Transverse colon (tissue), 4 donors: ENCODE measurements at regions not wholly inside any gene's neighbourhood (a gene's known extent, or its start where the extent isn't known, plus 50 kb on each side); places are given as distances from the start of the nearest gene placed in this dataset.

Experiments used
- DNase-seq: peaks from one replicate; pipeline ENCODE4 v3.0.0-alpha.2; 2019
- H3K27ac ChIP-seq, 4 donors: fragments of 200-600 bp; sonication (generic); 2 replicates each; pipeline ENCODE4 v1.5.1; 2016 to 2018; ENCODE audit warnings: inconsistent platforms in 4 of 4
- H3K27me3 ChIP-seq: fragments of 200-600 bp; sonication (generic); 2 replicates; pipeline ENCODE4 v1.5.1; 2017; ENCODE audit warnings: inconsistent platforms
- H3K36me3 ChIP-seq, 4 donors: fragments of 200-600 bp; sonication (generic); 2 replicates each; pipeline ENCODE4 v1.5.1; 2017 to 2019; ENCODE audit warnings: inconsistent platforms in 4 of 4
- H3K4me1 ChIP-seq, 4 donors: fragments of 200-600 bp; sonication (generic); 2 replicates each; pipeline ENCODE4 v1.5.1; 2017 to 2020; ENCODE audit warnings: inconsistent platforms in 4 of 4
- H3K4me3 ChIP-seq, 4 donors: fragments of 200-600 bp; sonication (generic); 1 replicate in 1 of 4; 2 replicates in 3 of 4; pipeline versions ENCODE4 v1.5.1 to v1.6.1; 2017 to 2019; ENCODE audit warnings: inconsistent platforms in 4 of 4
- H3K9me3 ChIP-seq, 2 donors: fragments of 200-600 bp; sonication (generic); 2 replicates each; pipeline ENCODE4 v1.5.1; 2017 to 2019; ENCODE audit warnings: inconsistent platforms in 2 of 2
- CTCF ChIP-seq, 5 experiments: fragments of 200-600 bp in 3 of 5; fragments of 450-650 bp in 2 of 5; sonication (generic) in 3 of 5; IDR thresholded peaks; 1 replicate in 2 of 5; 2 replicates in 3 of 5; pipeline ENCODE4 v1.5.1; 2016 to 2017; ENCODE audit warnings: antibody characterized with exemption in 5 of 5, inconsistent platforms in 3 of 5, mild to moderate bottlenecking in 2 of 5, moderate library complexity in 1 of 5
- EP300 ChIP-seq: sonication (generic); formaldehyde crosslinking; IDR thresholded peaks from one replicate; pipeline ENCODE4 v1.6.1; 2017; ENCODE audit warnings: antibody characterized with exemption, low read depth
- POLR2A ChIP-seq: fragments of 450-650 bp; IDR thresholded peaks from one replicate; pipeline ENCODE4 v1.6.1; 2016; ENCODE audit warnings: antibody characterized with exemption, mild to moderate bottlenecking, moderate library complexity
- POLR2AphosphoS5 ChIP-seq, 3 donors: sonication (generic); formaldehyde crosslinking; IDR thresholded peaks; one replicate each; pipeline ENCODE4 v1.6.1; 2016; ENCODE audit warnings: antibody characterized with exemption in 3 of 3
- WGBS, 2 donors: methylation state at CpG; one replicate each; pipeline ENCODE4 v1.1.5; 2018; ENCODE audit warnings: low coverage in 1 of 2; 5-methylcytosine and 5-hydroxymethylcytosine counted together
- in situ Hi-C, 4 donors: fragments of 200-750 bp; cut with MboI; loops; one replicate each; pipeline versions ENCODE4 v1.15.0 to v1.15.1; 2017; ENCODE audit warnings: low sequenced_read_pairs in 3 of 4, low pct_ligation_motif_present in 1 of 4, low pct_unique_long_range_greater_than_20kb in 1 of 4
- intact Hi-C: fragments of 100-400 bp; cut with DNase I; formaldehyde crosslinking; loops from one replicate; pipeline ENCODE4 v1.15.1; 2023; ENCODE audit warnings: low total_unique reads

- peaks cover 0 to 3% (median 0%) of the 10 kb centered on the region in 4 donors for H3K4me1 ChIP-seq
- in situ Hi-C loops (loop anchor here in 3 of 4 donors (10.0 to 25.0 kb wide), 4 partner anchors 656 to 1004 kb away; no protein-coding TSS in a partner anchor), intact Hi-C loops (no loop called here)
- H3K27ac ChIP-seq, result no peak overlapping the region
- DNase-seq, result no peak
- no peak overlapping the region for H3K4me3 ChIP-seq
- 82% methylated on average over 6 of the region's 6 CpGs; no CpG with 5 or more reads in 1 of the 2 donors for WGBS, 2 donors
- no peaks in the 10 kb centered on the region for H3K27me3 ChIP-seq
- no peaks in the 10 kb centered on the region for H3K9me3 ChIP-seq
- no peaks in the 10 kb centered on the region for H3K36me3 ChIP-seq
- TF ChIP-seq CTCF (IDR thresholded peaks at IDR 0.05), result no peak
- no peak for TF ChIP-seq POLR2A
- TF ChIP-seq POLR2AphosphoS5 (IDR thresholded peaks at IDR 0.05), result no peak
- TF ChIP-seq EP300, result no peak
Measured at GRCh38 chr9:13431222-13431536, 151.7 kb upstream of the MPDZ start.

- H3K27me3 ChIP-seq, result no peaks in the 10 kb centered on the region
- intact Hi-C loops, result no loop called here
- in situ Hi-C loops, result loop anchor here in 3 of 4 donors (10.0 to 25.0 kb wide), 4 partner anchors 657 to 1004 kb away; no protein-coding TSS in a partner anchor
- DNase-seq, result no peak
- H3K36me3 ChIP-seq, result no peaks in the 10 kb centered on the region
- H3K27ac ChIP-seq, result no peak overlapping the region
- no peaks in the 10 kb centered on the region for H3K9me3 ChIP-seq
- H3K4me3 ChIP-seq, result no peak overlapping the region
- H3K4me1 ChIP-seq, result peaks cover 0 to 3% (median 0%) of the 10 kb centered on the region in 4 donors
- WGBS, 2 donors, result 52 to 62% methylated on average over 8 to 11 of the region's 11 CpGs
- TF ChIP-seq POLR2A (no peak), POLR2AphosphoS5 (IDR thresholded peaks at IDR 0.05) (no peak), EP300 (no peak), CTCF (IDR thresholded peaks at IDR 0.05) (no peak)
Measured at GRCh38 chr9:13430368-13431221, 151.1 kb upstream of the MPDZ start.

- intact Hi-C loops (no loop called here), in situ Hi-C loops (loop anchor here (5.0 to 25.0 kb wide), 5 partner anchors 658 to 1005 kb away; no protein-coding TSS in a partner anchor)
- no peaks in the 10 kb centered on the region for H3K27me3 ChIP-seq
- no peak overlapping the region for H3K4me3 ChIP-seq
- no peak for TF ChIP-seq POLR2A
- TF ChIP-seq EP300, result no peak
- no peak for TF ChIP-seq CTCF (IDR thresholded peaks at IDR 0.05)
- H3K27ac ChIP-seq, result no peak overlapping the region
- H3K36me3 ChIP-seq, result no peaks in the 10 kb centered on the region
- H3K9me3 ChIP-seq, result no peaks in the 10 kb centered on the region
- no peak for DNase-seq
- 73 to 77% methylated on average over 11 to 13 of the region's 13 CpGs for WGBS, 2 donors
- H3K4me1 ChIP-seq, result peaks cover 0 to 3% (median 0%) of the 10 kb centered on the region in 4 donors
Measured at GRCh38 chr9:13429301-13430190, 150.1 kb upstream of the MPDZ start.

GRCh38 chr9:13428766-13429165, 149.3 kb upstream of the MPDZ start:
- no peak overlapping the region for H3K27ac ChIP-seq
- H3K27me3 ChIP-seq, result no peaks in the 10 kb centered on the region
- intact Hi-C loops, result no loop called here
- no peak for TF ChIP-seq EP300
- TF ChIP-seq POLR2A, result no peak
- TF ChIP-seq POLR2AphosphoS5 (IDR thresholded peaks at IDR 0.05), result no peak
- no peak for TF ChIP-seq CTCF (IDR thresholded peaks at IDR 0.05)
- H3K9me3 ChIP-seq, result no peaks in the 10 kb centered on the region
- in situ Hi-C loops, result loop anchor here in 3 of 4 donors (5.0 to 25.0 kb wide), 4 partner anchors 659 to 959 kb away; no protein-coding TSS in a partner anchor
- H3K4me3 ChIP-seq, result no peak overlapping the region
- peaks cover 0 to 3% (median 0%) of the 10 kb centered on the region in 4 donors for H3K4me1 ChIP-seq
- no peaks in the 10 kb centered on the region for H3K36me3 ChIP-seq
- DNase-seq, result no peak
- 78 to 85% methylated on average over 4 of the region's 4 CpGs for WGBS, 2 donors
